Fibroblast of lung (primary cell): ENCODE measurements at regions not wholly inside any gene's neighbourhood (a gene's known extent, or its start where the extent isn't known, plus 50 kb on each side); places are given as distances from the start of the nearest gene placed in this dataset.

ENCODE experiments used
- EZH2 ChIP-seq: IDR thresholded peaks from 2 replicates; pipeline ENCODE4 v1.5.1; 2012; ENCODE audit warnings: low read length, control low read depth, mild to moderate bottlenecking; ENCODE audit errors: missing control alignments
- TF ChIP-seq, protein P1 (sequence below), 2 donors: IDR thresholded peaks in 1 of 2; conservative IDR thresholded peaks in 1 of 2; 1 replicate in 1 of 2; 2 replicates in 1 of 2; pipeline ENCODE4 v1.5.1; 2011 to 2012; ENCODE audit warnings: low read length in 2 of 2, control low read depth in 1 of 2, inconsistent platforms in 1 of 2, low read depth in 1 of 2, mild to moderate bottlenecking in 1 of 2

DNA sequence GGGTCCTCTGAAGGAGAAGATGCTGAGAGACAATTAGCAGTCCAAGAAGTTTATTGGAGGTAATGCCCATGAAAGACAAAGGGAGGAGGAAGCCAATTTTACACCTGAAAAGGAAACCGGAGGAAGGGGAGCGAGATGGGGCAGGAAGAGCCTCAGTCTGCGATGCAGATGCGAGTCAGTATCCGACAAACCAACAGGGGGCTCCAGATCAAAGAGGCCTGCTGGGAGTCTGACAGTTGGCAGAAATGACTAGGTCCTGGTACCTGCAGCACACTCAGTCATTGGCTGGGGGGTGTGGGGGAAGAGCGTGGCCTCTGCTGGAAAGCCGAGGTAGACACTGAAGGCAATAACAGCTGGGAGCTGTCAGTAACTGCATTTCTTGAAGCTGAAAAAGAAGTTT, 231.1 kb upstream of the CENPE start:
- TF ChIP-seq, protein P1, sequence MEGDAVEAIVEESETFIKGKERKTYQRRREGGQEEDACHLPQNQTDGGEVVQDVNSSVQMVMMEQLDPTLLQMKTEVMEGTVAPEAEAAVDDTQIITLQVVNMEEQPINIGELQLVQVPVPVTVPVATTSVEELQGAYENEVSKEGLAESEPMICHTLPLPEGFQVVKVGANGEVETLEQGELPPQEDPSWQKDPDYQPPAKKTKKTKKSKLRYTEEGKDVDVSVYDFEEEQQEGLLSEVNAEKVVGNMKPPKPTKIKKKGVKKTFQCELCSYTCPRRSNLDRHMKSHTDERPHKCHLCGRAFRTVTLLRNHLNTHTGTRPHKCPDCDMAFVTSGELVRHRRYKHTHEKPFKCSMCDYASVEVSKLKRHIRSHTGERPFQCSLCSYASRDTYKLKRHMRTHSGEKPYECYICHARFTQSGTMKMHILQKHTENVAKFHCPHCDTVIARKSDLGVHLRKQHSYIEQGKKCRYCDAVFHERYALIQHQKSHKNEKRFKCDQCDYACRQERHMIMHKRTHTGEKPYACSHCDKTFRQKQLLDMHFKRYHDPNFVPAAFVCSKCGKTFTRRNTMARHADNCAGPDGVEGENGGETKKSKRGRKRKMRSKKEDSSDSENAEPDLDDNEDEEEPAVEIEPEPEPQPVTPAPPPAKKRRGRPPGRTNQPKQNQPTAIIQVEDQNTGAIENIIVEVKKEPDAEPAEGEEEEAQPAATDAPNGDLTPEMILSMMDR (conservative IDR thresholded peaks at IDR 0.05 in 1 of 2, IDR thresholded peaks at IDR 0.05 in 1 of 2; ENCODE audit: low read depth in 1 of 2, low read length in 2 of 2), result no peak
- TF ChIP-seq EZH2, result no peak
